ENCODE measurements at regions not wholly inside any gene's neighbourhood (a gene's known extent, or its start where the extent isn't known, plus 50 kb on each side); places are given as distances from the start of the nearest gene placed in this dataset.
"Not testable (repeated sequence)": the region's sequence is repeated elsewhere in the genome, so short reads cannot be mapped to it uniquely, and the experiment has no call there.

GRCh38 chr13:78540058-78540457, 63.3 kb downstream of the POU4F1 start:
- no peak for DNase-seq

- DNase-seq, result not testable (repeated sequence)
Observed at GRCh38 chr13:78526044-78526443, 77.3 kb downstream of the POU4F1 start.

GRCh38 chr13:78524936-78525335, 78.4 kb downstream of the POU4F1 start:
- no peak for DNase-seq

GRCh38 chr13:78521091-78521490, 82.3 kb downstream of the POU4F1 start:
- no peak for DNase-seq

GRCh38 chr13:78520425-78520824, 82.9 kb downstream of the POU4F1 start:
- no peak for DNase-seq

- DNase-seq, result not testable (repeated sequence)
Observed at GRCh38 chr13:78518482-78518881, 84.9 kb downstream of the POU4F1 start.

- DNase-seq, result no peak
Observed at GRCh38 chr13:78499802-78500201, 103.5 kb downstream of the POU4F1 start.

GRCh38 chr13:78497702-78498355, 105.5 kb downstream of the POU4F1 start:
- DNase-seq, result no peak

GRCh38 chr13:78491978-78492377, 111.4 kb downstream of the POU4F1 start:
- no peak for DNase-seq

- DNase-seq, result not testable (repeated sequence)
Observed at GRCh38 chr13:78490225-78490624, 113.1 kb downstream of the POU4F1 start.

GRCh38 chr13:78487707-78488106, 115.6 kb downstream of the POU4F1 start:
- DNase-seq, result no peak

- DNase-seq, result no peak
Observed at GRCh38 chr13:78485803-78486202, 117.5 kb downstream of the POU4F1 start.

- DNase-seq, result no peak
Observed at GRCh38 chr13:78478183-78478582, 125.2 kb downstream of the POU4F1 start.

GRCh38 chr13:78476910-78477309, 126.4 kb downstream of the POU4F1 start:
- no peak for DNase-seq

- no peak for DNase-seq
Observed at GRCh38 chr13:78468621-78469020, 134.7 kb downstream of the POU4F1 start.

- DNase-seq, result no peak
Observed at GRCh38 chr13:78465250-78465649, 138.1 kb downstream of the POU4F1 start.

- DNase-seq, result no peak
Observed at GRCh38 chr13:78460176-78460575, 143.2 kb downstream of the POU4F1 start.

GRCh38 chr13:78443839-78444238, 159.5 kb downstream of the POU4F1 start:
- no peak for DNase-seq

- DNase-seq, result no peak
Observed at GRCh38 chr13:78437781-78438180, 165.6 kb downstream of the POU4F1 start.

- no peak for DNase-seq
Observed at GRCh38 chr13:78436311-78436710, 167.0 kb downstream of the POU4F1 start.

GRCh38 chr13:78431328-78431727, 172.0 kb downstream of the POU4F1 start:
- no peak for DNase-seq

- no peak for DNase-seq
Observed at GRCh38 chr13:78430811-78431210, 172.5 kb downstream of the POU4F1 start.

- no peak for DNase-seq
Observed at GRCh38 chr13:78430166-78430791, 173.1 kb downstream of the POU4F1 start.

GRCh38 chr13:78428646-78429045, 174.7 kb downstream of the POU4F1 start:
- DNase-seq, result no peak

- DNase-seq, result no peak
Observed at GRCh38 chr13:78426183-78426582, 177.2 kb downstream of the POU4F1 start.
